OCI-LY7 (cell line): ENCODE measurements at regions not wholly inside any gene's neighbourhood (a gene's known extent, or its start where the extent isn't known, plus 50 kb on each side); places are given as distances from the start of the nearest gene placed in this dataset.

Experiments
- EZH2phosphoT487 ChIP-seq: fragments of 200-600 bp; sonication (generic); IDR thresholded peaks from 2 replicates; pipeline ENCODE4 v1.6.1; 2018; ENCODE audit warnings: low read depth, borderline replicate concordance, mild to moderate bottlenecking, mixed run types, antibody characterized with exemption, low read length, moderate library complexity, mixed read lengths
- TF ChIP-seq, protein P1 (sequence below): fragments of 200-600 bp; sonication (generic); conservative IDR thresholded peaks from 2 replicates; pipeline ENCODE4 v1.5.1; 2014; ENCODE audit warnings: mild to moderate bottlenecking, antibody characterized with exemption, low read length, moderate library complexity, mixed read lengths

DNA sequence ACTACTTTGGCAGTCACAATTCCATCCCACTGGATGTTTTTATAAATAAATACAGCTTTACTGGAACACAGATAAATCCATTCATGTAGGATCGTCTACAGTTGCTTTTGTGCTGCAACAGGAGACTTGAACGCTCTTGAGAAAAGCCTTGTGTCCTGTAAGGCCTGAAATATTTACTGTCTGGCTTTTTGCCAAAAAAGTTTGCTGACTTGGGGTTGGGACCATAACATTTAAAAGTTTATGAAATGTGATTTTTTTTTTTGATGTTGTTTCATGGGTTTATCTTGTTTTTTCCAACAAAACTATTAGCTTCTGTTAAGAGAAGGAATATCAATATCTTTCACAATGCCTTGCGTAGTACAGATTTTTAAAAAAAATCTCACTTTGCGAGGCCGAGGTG, 71.1 kb upstream of the MINDY3 start:
- TF ChIP-seq, protein P1, sequence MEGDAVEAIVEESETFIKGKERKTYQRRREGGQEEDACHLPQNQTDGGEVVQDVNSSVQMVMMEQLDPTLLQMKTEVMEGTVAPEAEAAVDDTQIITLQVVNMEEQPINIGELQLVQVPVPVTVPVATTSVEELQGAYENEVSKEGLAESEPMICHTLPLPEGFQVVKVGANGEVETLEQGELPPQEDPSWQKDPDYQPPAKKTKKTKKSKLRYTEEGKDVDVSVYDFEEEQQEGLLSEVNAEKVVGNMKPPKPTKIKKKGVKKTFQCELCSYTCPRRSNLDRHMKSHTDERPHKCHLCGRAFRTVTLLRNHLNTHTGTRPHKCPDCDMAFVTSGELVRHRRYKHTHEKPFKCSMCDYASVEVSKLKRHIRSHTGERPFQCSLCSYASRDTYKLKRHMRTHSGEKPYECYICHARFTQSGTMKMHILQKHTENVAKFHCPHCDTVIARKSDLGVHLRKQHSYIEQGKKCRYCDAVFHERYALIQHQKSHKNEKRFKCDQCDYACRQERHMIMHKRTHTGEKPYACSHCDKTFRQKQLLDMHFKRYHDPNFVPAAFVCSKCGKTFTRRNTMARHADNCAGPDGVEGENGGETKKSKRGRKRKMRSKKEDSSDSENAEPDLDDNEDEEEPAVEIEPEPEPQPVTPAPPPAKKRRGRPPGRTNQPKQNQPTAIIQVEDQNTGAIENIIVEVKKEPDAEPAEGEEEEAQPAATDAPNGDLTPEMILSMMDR = no peak
- no peak for TF ChIP-seq EZH2phosphoT487
